ENCODE measurements at regions not wholly inside any gene's neighbourhood (a gene's known extent, or its start where the extent isn't known, plus 50 kb on each side); places are given as distances from the start of the nearest gene placed in this dataset.
"Not testable (repeated sequence)": the region's sequence is repeated elsewhere in the genome, so short reads cannot be mapped to it uniquely, and the experiment has no call there.

GRCh38 chr3:110327870-110328269, 743.7 kb upstream of the NECTIN3 start:
- Histone ChIP-seq H3K4me3 (no peak overlapping the region), H3K27me3 (no peaks in the 10 kb centered on the region), H3K9me3 (no peaks in the 10 kb centered on the region), H3K27ac (no peak overlapping the region), H3K4me1 (no peaks in the 10 kb centered on the region), H3K36me3 (no peaks in the 10 kb centered on the region)
- no peak for TF ChIP-seq POLR2A (IDR thresholded peaks at IDR 0.05)
- TF ChIP-seq, protein P1, sequence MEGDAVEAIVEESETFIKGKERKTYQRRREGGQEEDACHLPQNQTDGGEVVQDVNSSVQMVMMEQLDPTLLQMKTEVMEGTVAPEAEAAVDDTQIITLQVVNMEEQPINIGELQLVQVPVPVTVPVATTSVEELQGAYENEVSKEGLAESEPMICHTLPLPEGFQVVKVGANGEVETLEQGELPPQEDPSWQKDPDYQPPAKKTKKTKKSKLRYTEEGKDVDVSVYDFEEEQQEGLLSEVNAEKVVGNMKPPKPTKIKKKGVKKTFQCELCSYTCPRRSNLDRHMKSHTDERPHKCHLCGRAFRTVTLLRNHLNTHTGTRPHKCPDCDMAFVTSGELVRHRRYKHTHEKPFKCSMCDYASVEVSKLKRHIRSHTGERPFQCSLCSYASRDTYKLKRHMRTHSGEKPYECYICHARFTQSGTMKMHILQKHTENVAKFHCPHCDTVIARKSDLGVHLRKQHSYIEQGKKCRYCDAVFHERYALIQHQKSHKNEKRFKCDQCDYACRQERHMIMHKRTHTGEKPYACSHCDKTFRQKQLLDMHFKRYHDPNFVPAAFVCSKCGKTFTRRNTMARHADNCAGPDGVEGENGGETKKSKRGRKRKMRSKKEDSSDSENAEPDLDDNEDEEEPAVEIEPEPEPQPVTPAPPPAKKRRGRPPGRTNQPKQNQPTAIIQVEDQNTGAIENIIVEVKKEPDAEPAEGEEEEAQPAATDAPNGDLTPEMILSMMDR (IDR thresholded peaks at IDR 0.05) = no peak
- DNase-seq = no peak
- intact Hi-C loops (cut with DNase I; ENCODE audit: low total_unique reads) = no loop called here

- H3K36me3 ChIP-seq; H3K9me3 ChIP-seq; H3K4me3 ChIP-seq; H3K27me3 ChIP-seq; H3K27ac ChIP-seq; H3K4me1 ChIP-seq; DNase-seq; intact Hi-C loops (cut with DNase I; ENCODE audit: low total_unique reads): not testable (repeated sequence)
Measured at GRCh38 chr3:110331562-110331961, 740.1 kb upstream of the NECTIN3 start.

DNA sequence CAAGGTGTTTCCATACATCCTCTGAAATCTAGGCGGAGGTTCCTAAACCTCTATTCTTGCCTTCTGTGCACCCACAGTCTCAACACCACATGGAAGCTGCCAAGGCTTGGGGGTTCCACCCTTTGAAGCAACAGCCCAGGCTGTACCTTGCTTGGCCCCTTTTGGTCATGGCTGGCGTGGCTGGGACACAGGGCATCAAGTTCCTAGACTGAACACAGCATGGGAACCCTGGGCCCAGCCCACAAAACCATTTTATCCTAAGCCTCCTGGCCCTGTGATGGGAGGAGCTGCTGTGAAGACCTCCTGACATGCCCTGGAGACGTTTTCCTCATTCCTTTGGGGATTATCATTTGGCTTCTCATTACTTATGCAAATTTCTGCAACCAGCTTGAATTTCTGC, 739.0 kb upstream of the NECTIN3 start:
- intact Hi-C loops (cut with DNase I; ENCODE audit: low total_unique reads) = no loop called here
- Histone ChIP-seq H3K27me3 (no peaks in the 10 kb centered on the region), H3K4me3 (no peak overlapping the region), H3K9me3 (no peaks in the 10 kb centered on the region), H3K27ac (no peak overlapping the region), H3K36me3 (no peaks in the 10 kb centered on the region), H3K4me1 (no peaks in the 10 kb centered on the region)
- TF ChIP-seq, protein P1 (IDR thresholded peaks at IDR 0.05) = no peak
- TF ChIP-seq POLR2A (IDR thresholded peaks at IDR 0.05) = no peak
- DNase-seq = no peak

DNA sequence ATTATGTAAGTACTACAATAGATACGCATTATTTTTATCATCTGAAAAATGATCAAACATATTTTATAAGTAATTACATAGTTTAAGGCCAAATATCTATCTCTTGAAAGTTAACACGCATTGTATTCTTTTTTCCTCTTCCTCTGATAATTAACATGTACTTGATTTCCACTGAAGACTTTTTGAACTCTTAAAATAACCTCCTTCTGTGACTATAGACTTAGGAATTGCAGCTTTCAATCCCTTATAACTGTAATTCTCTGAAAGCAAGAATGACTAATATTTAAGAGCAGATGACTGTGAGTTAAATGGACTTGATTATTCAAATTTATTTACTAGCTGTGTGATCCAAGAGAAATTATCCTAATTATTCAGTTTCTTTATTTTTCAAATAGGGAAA, 730.6 kb upstream of the NECTIN3 start:
- intact Hi-C loops (cut with DNase I; ENCODE audit: low total_unique reads) = no loop called here

DNA sequence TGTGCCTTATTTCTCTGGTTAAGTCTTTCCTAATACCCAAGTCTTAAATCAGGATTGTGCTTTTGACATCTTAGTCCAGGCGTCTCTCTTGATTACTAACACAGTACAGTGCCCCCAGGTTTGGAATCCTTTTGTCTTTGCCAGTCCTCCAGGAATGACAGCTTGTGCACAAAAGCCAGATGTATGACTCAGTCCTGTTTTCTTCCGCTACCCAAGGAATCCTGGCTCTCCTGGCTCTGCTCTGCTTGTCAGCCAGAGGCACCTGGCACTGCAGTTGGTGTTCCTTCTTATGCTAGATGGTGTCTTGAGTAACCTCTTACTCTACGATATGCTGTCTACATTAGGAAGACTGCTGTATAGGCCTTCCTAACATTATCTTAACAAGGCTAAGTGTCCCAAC, 728.2 kb upstream of the NECTIN3 start:
- no peaks in the 10 kb centered on the region for H3K36me3 ChIP-seq
- H3K4me1 ChIP-seq = no peaks in the 10 kb centered on the region
- no peaks in the 10 kb centered on the region for H3K27me3 ChIP-seq
- intact Hi-C loops (cut with DNase I; ENCODE audit: low total_unique reads) = no loop called here
- no peaks in the 10 kb centered on the region for H3K9me3 ChIP-seq
- no peak overlapping the region for H3K4me3 ChIP-seq
- no peak for TF ChIP-seq POLR2A (IDR thresholded peaks at IDR 0.05)
- no peak for DNase-seq
- H3K27ac ChIP-seq = no peak overlapping the region

More for the DNA sequence above, 730.6 kb upstream of the NECTIN3 start:
- no peak overlapping the region for H3K4me3 ChIP-seq
- no peak for TF ChIP-seq POLR2A (IDR thresholded peaks at IDR 0.05)
- TF ChIP-seq, protein P1 (IDR thresholded peaks at IDR 0.05) = no peak
- no peak overlapping the region for H3K27ac ChIP-seq
- H3K4me1 ChIP-seq = no peaks in the 10 kb centered on the region
- H3K36me3 ChIP-seq = no peaks in the 10 kb centered on the region
- no peaks in the 10 kb centered on the region for H3K27me3 ChIP-seq
- no peaks in the 10 kb centered on the region for H3K9me3 ChIP-seq
- DNase-seq = no peak

DNA sequence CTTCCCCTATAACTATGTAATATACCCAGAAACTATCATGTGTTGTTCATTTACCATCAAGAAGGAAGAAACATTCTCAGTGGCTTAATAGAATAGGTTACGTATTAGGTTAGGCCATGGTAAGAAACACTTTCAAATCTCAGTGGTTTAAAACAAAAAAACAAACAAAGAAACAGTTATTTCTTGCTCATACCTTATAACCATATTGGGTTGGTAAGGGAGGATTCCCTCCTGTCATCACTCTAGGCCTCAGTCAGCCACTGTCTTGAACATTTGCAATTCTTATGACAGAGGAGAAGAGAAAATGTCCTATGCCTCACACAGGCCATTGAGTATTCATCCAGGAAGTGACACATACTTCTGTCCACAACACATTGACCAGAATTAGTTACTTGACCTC, 727.7 kb upstream of the NECTIN3 start:
- intact Hi-C loops (cut with DNase I; ENCODE audit: low total_unique reads) = no loop called here
- no peak overlapping the region for H3K27ac ChIP-seq
- no peaks in the 10 kb centered on the region for H3K27me3 ChIP-seq
- TF ChIP-seq, protein P1 (IDR thresholded peaks at IDR 0.05) = no peak
- TF ChIP-seq POLR2A (IDR thresholded peaks at IDR 0.05) = no peak
- no peak overlapping the region for H3K4me3 ChIP-seq
- H3K36me3 ChIP-seq = no peaks in the 10 kb centered on the region
- H3K9me3 ChIP-seq = no peaks in the 10 kb centered on the region
- no peak for DNase-seq
- no peaks in the 10 kb centered on the region for H3K4me1 ChIP-seq

Measured in uterus (tissue), 3 donors.